ENCODE measurements at regions not wholly inside any gene's neighbourhood (a gene's known extent, or its start where the extent isn't known, plus 50 kb on each side); places are given as distances from the start of the nearest gene placed in this dataset.

DNA sequence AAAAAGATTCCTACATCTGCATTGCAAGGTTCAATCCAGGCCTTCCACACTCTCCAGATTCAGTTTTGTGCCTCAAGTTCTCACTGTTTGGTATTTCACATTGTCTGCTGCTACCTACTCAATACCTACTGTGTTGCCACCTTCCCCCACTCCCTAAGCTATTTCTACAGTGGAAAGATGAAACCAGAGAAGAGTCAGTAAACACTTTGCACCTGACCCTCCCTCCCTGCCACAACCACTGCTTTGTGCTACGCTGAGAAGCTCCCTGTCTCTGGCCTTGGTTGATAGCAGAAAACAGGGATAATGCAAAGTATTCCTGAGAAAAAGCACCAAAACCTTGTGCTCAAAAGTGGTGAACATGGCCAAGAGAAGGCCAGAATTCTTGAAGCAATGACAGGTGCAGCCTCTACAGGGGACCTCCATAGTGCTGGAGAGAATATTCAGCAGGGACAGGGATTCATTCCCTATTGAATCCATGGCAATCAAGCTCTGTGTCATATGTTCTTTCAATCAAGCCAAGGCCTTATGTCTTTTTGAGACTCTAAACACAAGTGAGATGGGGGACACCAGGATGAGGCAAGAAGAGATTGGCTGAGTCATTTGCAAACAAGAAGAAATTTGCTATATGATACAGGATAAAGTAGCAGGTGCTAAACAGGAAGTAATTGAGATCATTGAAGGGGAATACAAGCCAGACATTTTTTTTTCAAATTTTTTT, 83.5 kb upstream of the LIPC start:
- no peaks in the 10 kb centered on the region for H3K36me3 ChIP-seq
- intact Hi-C loops (cut with DNase I; ENCODE audit: low total_unique reads): no loop called here
- no peaks in the 10 kb centered on the region for H3K9me3 ChIP-seq
- H3K27ac ChIP-seq: no peak overlapping the region
- DNase-seq: no peak
- TF ChIP-seq, protein P1, sequence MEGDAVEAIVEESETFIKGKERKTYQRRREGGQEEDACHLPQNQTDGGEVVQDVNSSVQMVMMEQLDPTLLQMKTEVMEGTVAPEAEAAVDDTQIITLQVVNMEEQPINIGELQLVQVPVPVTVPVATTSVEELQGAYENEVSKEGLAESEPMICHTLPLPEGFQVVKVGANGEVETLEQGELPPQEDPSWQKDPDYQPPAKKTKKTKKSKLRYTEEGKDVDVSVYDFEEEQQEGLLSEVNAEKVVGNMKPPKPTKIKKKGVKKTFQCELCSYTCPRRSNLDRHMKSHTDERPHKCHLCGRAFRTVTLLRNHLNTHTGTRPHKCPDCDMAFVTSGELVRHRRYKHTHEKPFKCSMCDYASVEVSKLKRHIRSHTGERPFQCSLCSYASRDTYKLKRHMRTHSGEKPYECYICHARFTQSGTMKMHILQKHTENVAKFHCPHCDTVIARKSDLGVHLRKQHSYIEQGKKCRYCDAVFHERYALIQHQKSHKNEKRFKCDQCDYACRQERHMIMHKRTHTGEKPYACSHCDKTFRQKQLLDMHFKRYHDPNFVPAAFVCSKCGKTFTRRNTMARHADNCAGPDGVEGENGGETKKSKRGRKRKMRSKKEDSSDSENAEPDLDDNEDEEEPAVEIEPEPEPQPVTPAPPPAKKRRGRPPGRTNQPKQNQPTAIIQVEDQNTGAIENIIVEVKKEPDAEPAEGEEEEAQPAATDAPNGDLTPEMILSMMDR (IDR thresholded peaks at IDR 0.05): no peak
- TF ChIP-seq EP300 (IDR thresholded peaks at IDR 0.05) (no peak), POLR2A (IDR thresholded peaks at IDR 0.05) (no peak), POLR2AphosphoS5 (IDR thresholded peaks at IDR 0.05) (no peak)
- peaks cover 0 to 4% (median 0%) of the 10 kb centered on the region in 4 donors for H3K4me1 ChIP-seq
- H3K4me3 ChIP-seq: no peak overlapping the region
- WGBS, 5 donors: 79 to 92% (median 88%) methylated on average over 1 of the region's 1 CpG
- H3K27me3 ChIP-seq: no peaks in the 10 kb centered on the region

DNA sequence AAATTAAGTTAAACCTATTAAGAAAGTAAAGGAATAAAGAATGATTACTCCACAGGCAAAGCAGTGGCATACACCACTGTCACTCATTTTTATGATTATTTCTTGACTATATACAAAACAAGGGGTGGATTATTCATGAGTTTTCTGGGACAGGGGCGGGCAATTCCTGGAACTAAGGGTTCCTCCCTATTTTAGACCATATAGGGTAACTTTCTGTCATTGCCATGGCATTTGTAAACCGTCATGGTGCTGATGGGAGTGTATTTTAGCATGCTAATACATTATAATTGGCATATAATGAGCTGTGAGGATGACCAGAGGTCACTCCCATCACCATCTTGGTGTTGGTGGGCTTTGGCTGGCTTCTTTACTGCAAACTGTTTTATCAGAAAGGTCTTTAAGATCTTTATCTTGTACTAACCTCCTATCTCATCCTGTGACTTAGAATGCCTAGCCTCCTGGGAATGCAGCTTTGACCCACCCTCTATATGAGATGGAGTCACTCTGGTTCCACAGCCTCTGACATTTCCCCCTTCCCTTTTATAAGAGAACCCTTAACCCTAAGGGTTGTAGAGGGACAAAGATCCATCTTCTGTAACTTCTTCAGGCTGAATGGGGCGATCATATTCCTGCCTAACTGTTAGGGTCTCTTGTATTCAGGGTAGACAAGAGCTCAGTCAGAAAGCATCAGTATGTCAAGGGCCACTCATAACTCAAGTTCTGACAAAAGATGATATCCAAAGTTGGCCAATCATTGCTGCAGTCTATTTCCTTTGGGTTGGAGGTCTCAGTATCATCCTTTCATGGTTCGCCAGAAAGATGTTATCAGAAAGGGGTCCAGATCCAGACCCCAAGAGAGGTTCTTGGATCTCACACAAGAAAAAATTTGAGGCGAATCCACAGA, 79.5 kb upstream of the LIPC start:
- intact Hi-C loops (cut with DNase I; ENCODE audit: low total_unique reads): no loop called here
- Histone ChIP-seq H3K36me3 (no peaks in the 10 kb centered on the region), H3K27me3 (no peaks in the 10 kb centered on the region), H3K4me3 (no peak overlapping the region), H3K9me3 (no peaks in the 10 kb centered on the region), H3K27ac (no peak overlapping the region), H3K4me1 (no peaks in the 10 kb centered on the region)
- TF ChIP-seq EP300 (IDR thresholded peaks at IDR 0.05) (no peak), POLR2A (IDR thresholded peaks at IDR 0.05) (no peak), POLR2AphosphoS5 (IDR thresholded peaks at IDR 0.05) (no peak)
- TF ChIP-seq, protein P1 (IDR thresholded peaks at IDR 0.05): no peak
- no peak for DNase-seq
- WGBS, 5 donors: 91 to 95% (median 93%) methylated on average over 5 of the region's 5 CpGs

DNA sequence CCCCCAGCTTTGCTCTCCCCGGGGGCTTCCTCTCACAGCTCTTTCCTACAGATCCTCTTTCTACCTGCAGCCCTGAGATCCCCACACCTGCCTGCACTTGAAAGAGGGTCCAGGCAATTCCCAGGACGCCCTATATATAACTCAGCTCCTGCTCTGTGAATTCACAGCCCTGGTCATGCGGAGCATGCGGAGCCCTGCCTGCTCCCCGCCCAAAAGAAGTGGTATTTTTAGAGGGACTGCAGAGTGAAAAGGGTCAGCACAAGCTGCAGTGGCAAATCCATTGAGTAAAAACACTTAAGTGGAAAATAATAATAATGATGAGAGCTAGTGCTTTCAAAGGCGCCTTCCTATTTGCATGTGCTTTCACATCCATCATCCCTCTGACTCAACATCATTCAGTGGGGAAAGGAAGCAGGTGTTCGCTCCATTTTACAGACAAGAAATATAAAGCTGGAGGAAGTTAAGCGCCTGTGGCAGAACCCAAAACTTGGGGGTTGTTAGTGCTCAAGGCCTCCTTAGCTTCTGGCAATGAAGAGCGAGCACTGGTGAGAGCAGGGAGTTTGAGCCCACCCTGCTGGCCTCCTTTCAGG, 76.3 kb upstream of the LIPC start:
- intact Hi-C loops (cut with DNase I; ENCODE audit: low total_unique reads): no loop called here
- no peak overlapping the region for H3K4me3 ChIP-seq
- 83 to 90% (median 88%) methylated on average over 9 of the region's 9 CpGs for WGBS, 5 donors

DNA sequence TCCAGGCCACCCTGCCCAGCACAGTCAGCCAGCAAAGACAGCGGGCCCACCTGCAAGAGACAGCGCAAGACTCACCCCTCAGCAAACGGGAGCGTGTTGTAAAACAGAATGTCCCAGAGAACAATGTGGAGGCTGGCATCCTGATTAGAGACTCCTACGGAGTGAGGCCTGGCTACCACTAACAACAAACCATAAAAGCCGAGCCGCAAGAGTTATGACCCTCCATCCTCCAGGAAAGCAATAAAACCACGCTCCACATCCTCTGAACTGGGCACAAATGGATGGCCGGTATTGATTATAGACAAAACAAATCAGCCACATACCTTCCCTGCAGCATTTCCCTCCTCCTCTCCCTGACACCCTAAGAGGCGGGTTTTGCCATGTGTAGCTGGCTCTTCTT, 75.8 kb upstream of the LIPC start:
- no peak overlapping the region for H3K4me3 ChIP-seq
- no peaks in the 10 kb centered on the region for H3K4me1 ChIP-seq
- no peak for DNase-seq
- 90 to 97% (median 94%) methylated on average over 9 to 10 of the region's 10 CpGs for WGBS, 5 donors
- H3K36me3 ChIP-seq: no peaks in the 10 kb centered on the region
- no peak overlapping the region for H3K27ac ChIP-seq
- H3K9me3 ChIP-seq: no peaks in the 10 kb centered on the region
- no peak for TF ChIP-seq EP300 (IDR thresholded peaks at IDR 0.05)
- no peak for TF ChIP-seq POLR2AphosphoS5 (IDR thresholded peaks at IDR 0.05)
- TF ChIP-seq POLR2A (IDR thresholded peaks at IDR 0.05): no peak
- TF ChIP-seq, protein P1 (IDR thresholded peaks at IDR 0.05): no peak
- H3K27me3 ChIP-seq: no peaks in the 10 kb centered on the region
- intact Hi-C loops (cut with DNase I; ENCODE audit: low total_unique reads): no loop called here

More for the DNA sequence above, 76.3 kb upstream of the LIPC start:
- H3K9me3 ChIP-seq: no peaks in the 10 kb centered on the region
- DNase-seq: no peak
- TF ChIP-seq, protein P1 (IDR thresholded peaks at IDR 0.05): no peak
- TF ChIP-seq POLR2AphosphoS5 (IDR thresholded peaks at IDR 0.05) (no peak), EP300 (IDR thresholded peaks at IDR 0.05) (no peak), POLR2A (IDR thresholded peaks at IDR 0.05) (no peak)
- no peaks in the 10 kb centered on the region for H3K4me1 ChIP-seq
- H3K36me3 ChIP-seq: no peaks in the 10 kb centered on the region
- no peak overlapping the region for H3K27ac ChIP-seq
- H3K27me3 ChIP-seq: no peaks in the 10 kb centered on the region
